ENCODE measurements at regions not wholly inside any gene's neighbourhood (a gene's known extent, or its start where the extent isn't known, plus 50 kb on each side); places are given as distances from the start of the nearest gene placed in this dataset.

DNA sequence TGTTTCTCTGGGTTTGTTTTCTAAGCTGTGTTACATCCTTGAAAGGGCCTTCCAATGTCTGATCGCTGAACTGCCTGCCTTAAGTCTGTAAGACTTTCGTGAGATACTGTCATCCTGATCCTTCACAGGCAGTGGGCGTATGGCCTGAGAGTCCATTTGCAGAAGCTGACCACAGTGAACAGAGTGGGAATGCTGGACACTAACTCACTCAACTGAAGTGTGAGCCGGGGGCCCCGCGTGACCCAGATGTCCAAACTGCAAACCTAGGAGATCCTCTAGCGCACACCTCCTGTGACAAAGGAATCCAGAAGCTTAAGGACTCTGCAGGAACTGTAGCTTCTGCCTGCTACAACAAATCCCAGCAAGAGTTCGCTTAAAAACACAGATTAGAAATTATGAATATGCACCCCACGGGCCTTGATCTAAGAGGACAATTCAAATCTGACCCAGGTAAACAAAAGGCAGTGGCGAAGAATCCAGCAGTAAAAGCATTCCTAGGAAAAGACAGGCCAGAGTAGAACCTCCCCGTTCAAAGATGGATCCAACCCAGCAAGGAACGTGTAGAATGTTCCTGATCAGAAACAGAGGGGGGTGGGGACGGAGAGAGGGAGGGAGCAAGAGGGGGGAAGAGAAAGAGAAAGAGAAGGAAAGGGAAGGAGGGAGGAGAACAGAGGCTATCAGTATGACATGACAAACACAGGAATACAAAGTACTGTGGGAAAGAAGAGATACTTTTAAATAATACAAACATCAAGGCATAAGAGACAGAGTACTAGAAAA is 135.0 kb upstream of the AFDN start (continued):
- no peak for TF ChIP-seq HOXA9 (CRISPR knock-in tag; IDR thresholded peaks at IDR 0.05; ENCODE audit: borderline replicate concordance)
- TF ChIP-seq, protein P1, sequence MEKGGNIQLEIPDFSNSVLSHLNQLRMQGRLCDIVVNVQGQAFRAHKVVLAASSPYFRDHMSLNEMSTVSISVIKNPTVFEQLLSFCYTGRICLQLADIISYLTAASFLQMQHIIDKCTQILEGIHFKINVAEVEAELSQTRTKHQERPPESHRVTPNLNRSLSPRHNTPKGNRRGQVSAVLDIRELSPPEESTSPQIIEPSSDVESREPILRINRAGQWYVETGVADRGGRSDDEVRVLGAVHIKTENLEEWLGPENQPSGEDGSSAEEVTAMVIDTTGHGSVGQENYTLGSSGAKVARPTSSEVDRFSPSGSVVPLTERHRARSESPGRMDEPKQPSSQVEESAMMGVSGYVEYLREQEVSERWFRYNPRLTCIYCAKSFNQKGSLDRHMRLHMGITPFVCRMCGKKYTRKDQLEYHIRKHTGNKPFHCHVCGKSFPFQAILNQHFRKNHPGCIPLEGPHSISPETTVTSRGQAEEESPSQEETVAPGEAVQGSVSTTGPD (CRISPR knock-in tag; IDR thresholded peaks at IDR 0.05): no peak
- peak; percentile 59; the same call in 1 of the 2 replicates for TF ChIP-seq ZNF710 (CRISPR knock-in tag; IDR thresholded peaks at IDR 0.05; ENCODE audit: borderline replicate concordance)
- TF ChIP-seq, protein P2, sequence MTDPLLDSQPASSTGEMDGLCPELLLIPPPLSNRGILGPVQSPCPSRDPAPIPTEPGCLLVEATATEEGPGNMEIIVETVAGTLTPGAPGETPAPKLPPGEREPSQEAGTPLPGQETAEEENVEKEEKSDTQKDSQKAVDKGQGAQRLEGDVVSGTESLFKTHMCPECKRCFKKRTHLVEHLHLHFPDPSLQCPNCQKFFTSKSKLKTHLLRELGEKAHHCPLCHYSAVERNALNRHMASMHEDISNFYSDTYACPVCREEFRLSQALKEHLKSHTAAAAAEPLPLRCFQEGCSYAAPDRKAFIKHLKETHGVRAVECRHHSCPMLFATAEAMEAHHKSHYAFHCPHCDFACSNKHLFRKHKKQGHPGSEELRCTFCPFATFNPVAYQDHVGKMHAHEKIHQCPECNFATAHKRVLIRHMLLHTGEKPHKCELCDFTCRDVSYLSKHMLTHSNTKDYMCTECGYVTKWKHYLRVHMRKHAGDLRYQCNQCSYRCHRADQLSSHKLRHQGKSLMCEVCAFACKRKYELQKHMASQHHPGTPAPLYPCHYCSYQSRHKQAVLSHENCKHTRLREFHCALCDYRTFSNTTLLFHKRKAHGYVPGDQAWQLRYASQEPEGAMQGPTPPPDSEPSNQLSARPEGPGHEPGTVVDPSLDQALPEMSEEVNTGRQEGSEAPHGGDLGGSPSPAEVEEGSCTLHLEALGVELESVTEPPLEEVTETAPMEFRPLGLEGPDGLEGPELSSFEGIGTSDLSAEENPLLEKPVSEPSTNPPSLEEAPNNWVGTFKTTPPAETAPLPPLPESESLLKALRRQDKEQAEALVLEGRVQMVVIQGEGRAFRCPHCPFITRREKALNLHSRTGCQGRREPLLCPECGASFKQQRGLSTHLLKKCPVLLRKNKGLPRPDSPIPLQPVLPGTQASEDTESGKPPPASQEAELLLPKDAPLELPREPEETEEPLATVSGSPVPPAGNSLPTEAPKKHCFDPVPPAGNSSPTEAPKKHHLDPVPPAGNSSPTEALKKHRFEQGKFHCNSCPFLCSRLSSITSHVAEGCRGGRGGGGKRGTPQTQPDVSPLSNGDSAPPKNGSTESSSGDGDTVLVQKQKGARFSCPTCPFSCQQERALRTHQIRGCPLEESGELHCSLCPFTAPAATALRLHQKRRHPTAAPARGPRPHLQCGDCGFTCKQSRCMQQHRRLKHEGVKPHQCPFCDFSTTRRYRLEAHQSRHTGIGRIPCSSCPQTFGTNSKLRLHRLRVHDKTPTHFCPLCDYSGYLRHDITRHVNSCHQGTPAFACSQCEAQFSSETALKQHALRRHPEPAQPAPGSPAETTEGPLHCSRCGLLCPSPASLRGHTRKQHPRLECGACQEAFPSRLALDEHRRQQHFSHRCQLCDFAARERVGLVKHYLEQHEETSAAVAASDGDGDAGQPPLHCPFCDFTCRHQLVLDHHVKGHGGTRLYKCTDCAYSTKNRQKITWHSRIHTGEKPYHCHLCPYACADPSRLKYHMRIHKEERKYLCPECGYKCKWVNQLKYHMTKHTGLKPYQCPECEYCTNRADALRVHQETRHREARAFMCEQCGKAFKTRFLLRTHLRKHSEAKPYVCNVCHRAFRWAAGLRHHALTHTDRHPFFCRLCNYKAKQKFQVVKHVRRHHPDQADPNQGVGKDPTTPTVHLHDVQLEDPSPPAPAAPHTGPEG (CRISPR knock-in tag; IDR thresholded peaks at IDR 0.05): no peak
- TF ChIP-seq, protein P3, sequence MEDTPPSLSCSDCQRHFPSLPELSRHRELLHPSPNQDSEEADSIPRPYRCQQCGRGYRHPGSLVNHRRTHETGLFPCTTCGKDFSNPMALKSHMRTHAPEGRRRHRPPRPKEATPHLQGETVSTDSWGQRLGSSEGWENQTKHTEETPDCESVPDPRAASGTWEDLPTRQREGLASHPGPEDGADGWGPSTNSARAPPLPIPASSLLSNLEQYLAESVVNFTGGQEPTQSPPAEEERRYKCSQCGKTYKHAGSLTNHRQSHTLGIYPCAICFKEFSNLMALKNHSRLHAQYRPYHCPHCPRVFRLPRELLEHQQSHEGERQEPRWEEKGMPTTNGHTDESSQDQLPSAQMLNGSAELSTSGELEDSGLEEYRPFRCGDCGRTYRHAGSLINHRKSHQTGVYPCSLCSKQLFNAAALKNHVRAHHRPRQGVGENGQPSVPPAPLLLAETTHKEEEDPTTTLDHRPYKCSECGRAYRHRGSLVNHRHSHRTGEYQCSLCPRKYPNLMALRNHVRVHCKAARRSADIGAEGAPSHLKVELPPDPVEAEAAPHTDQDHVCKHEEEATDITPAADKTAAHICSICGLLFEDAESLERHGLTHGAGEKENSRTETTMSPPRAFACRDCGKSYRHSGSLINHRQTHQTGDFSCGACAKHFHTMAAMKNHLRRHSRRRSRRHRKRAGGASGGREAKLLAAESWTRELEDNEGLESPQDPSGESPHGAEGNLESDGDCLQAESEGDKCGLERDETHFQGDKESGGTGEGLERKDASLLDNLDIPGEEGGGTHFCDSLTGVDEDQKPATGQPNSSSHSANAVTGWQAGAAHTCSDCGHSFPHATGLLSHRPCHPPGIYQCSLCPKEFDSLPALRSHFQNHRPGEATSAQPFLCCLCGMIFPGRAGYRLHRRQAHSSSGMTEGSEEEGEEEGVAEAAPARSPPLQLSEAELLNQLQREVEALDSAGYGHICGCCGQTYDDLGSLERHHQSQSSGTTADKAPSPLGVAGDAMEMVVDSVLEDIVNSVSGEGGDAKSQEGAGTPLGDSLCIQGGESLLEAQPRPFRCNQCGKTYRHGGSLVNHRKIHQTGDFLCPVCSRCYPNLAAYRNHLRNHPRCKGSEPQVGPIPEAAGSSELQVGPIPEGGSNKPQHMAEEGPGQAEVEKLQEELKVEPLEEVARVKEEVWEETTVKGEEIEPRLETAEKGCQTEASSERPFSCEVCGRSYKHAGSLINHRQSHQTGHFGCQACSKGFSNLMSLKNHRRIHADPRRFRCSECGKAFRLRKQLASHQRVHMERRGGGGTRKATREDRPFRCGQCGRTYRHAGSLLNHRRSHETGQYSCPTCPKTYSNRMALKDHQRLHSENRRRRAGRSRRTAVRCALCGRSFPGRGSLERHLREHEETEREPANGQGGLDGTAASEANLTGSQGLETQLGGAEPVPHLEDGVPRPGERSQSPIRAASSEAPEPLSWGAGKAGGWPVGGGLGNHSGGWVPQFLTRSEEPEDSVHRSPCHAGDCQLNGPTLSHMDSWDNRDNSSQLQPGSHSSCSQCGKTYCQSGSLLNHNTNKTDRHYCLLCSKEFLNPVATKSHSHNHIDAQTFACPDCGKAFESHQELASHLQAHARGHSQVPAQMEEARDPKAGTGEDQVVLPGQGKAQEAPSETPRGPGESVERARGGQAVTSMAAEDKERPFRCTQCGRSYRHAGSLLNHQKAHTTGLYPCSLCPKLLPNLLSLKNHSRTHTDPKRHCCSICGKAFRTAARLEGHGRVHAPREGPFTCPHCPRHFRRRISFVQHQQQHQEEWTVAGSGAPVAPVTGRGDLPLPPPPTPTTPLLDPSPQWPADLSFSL (CRISPR knock-in tag; IDR thresholded peaks at IDR 0.05): no peak
- TF ChIP-seq ZBTB33 (CRISPR knock-in tag; IDR thresholded peaks at IDR 0.05): peak; percentile 75
- no peak for TF ChIP-seq KMT2B (CRISPR knock-in tag; IDR thresholded peaks at IDR 0.05)
